ENCODE measurements at regions not wholly inside any gene's neighbourhood (a gene's known extent, or its start where the extent isn't known, plus 50 kb on each side); places are given as distances from the start of the nearest gene placed in this dataset.

GRCh38 chr5:28208356-28208755 lies 1170.0 kb upstream of the CDH9 start (continued):
- TF ChIP-seq CHD7 (IDR thresholded peaks at IDR 0.05; ENCODE audit: insufficient replicate concordance, low read length) (no peak), SIN3A (conservative IDR thresholded peaks at IDR 0.05 in 1 of 2, IDR thresholded peaks at IDR 0.05 in 1 of 2; ENCODE audit: low read depth in 1 of 2, low read length in 2 of 2) (no peak), FOSL1 (IDR thresholded peaks at IDR 0.05; ENCODE audit: insufficient read depth, low read depth, low read length) (no peak), CHD1 (IDR thresholded peaks at IDR 0.05; ENCODE audit: low read depth, low read length) (no peak), JUN (IDR thresholded peaks at IDR 0.05; ENCODE audit: low read depth, low read length) (no peak), TAF7 (optimal IDR thresholded peaks at IDR 0.05; ENCODE audit: borderline replicate concordance, low read depth, low read length) (no peak), NRF1 (IDR thresholded peaks at IDR 0.05; ENCODE audit: low read depth, low read length) (no peak), YY1 (IDR thresholded peaks at IDR 0.05; ENCODE audit: low read depth, low read length) (no peak), MAX (IDR thresholded peaks at IDR 0.05) (no peak), HDAC2 (IDR thresholded peaks at IDR 0.05; ENCODE audit: borderline replicate concordance in 1 of 2, low read depth in 2 of 2, low read length in 2 of 2) (no peak), SAP30 (IDR thresholded peaks at IDR 0.05; ENCODE audit: insufficient read depth, insufficient replicate concordance, low read length) (no peak)

Measured in H1 (cell line).